HEK293 (cell line): ENCODE measurements at regions not wholly inside any gene's neighbourhood (a gene's known extent, or its start where the extent isn't known, plus 50 kb on each side); places are given as distances from the start of the nearest gene placed in this dataset.

Experiments used
- CTCF ChIA-PET: fragments of 350-600 bp; formaldehyde crosslinking; extraction: SDS; loops from one replicate; lab custom pipeline; 2021; ENCODE audit warnings: antibody characterized with exemption; lab: Yijun Ruan, JAX
- POLR2A ChIA-PET: fragments of 300-600 bp; formaldehyde crosslinking; extraction: SDS; loops from one replicate; lab custom pipeline; 2020; ENCODE audit warnings: antibody characterized with exemption, inconsistent platforms; lab: Yijun Ruan, JAX
- H3K27ac ChIP-seq: fragments of 200-500 bp; sonication (Bioruptor generic); 2 replicates; pipeline ENCODE4 v1.5.1; 2014; ENCODE audit warnings: low read depth, low read length, control low read depth, inconsistent platforms; ENCODE audit errors: extremely low read depth
- H3K36me3 ChIP-seq, 2 experiments: fragments of 200-500 bp in 1 of 2; sonication (Bioruptor generic) in 1 of 2; 1 replicate in 1 of 2; 2 replicates in 1 of 2; pipeline ENCODE4 v1.5.1; 2014 to 2017; ENCODE audit warnings: inconsistent platforms in 2 of 2, low read length in 2 of 2; ENCODE audit not compliant: control insufficient read depth in 2 of 2, insufficient read depth in 1 of 2
- H3K4me1 ChIP-seq: fragments of 200-500 bp; sonication (Bioruptor generic); 2 replicates; pipeline ENCODE4 v1.5.1; 2014; ENCODE audit warnings: mild to moderate bottlenecking, low read length, inconsistent platforms; ENCODE audit not compliant: control insufficient read depth, insufficient read depth
- H3K4me3 ChIP-seq: 2 replicates; pipeline ENCODE4 v1.5.1; 2011; ENCODE audit warnings: low read depth, mild to moderate bottlenecking, control low read depth, low read length, moderate library complexity
- H3K9me3 ChIP-seq: fragments of 200-500 bp; sonication (Bioruptor generic); 2 replicates; pipeline ENCODE4 v1.5.1; 2014; ENCODE audit warnings: low read depth, low read length, inconsistent platforms; ENCODE audit not compliant: control insufficient read depth, insufficient read depth
- HOXD13 ChIP-seq: sonication (generic); formaldehyde crosslinking; IDR thresholded peaks from 2 replicates; pipeline ENCODE4 v1.8.0; 2022; ENCODE audit warnings: missing genetic modification reagents, borderline replicate concordance
- TSHZ1 ChIP-seq: fragments of 450-650 bp; formaldehyde crosslinking; IDR thresholded peaks from 2 replicates; pipeline ENCODE4 v1.5.1; 2016; ENCODE audit warnings: missing biosample characterization, missing genetic modification characterization, borderline replicate concordance
- ZFHX2 ChIP-seq: fragments of 450-650 bp; formaldehyde crosslinking; conservative IDR thresholded peaks from 2 replicates; pipeline ENCODE4 v1.5.1; 2016; ENCODE audit warnings: missing biosample characterization, missing genetic modification characterization
- ZNF146 ChIP-seq: fragments of 450-650 bp; formaldehyde crosslinking; IDR thresholded peaks from 2 replicates; pipeline ENCODE4 v1.5.1; 2016; ENCODE audit warnings: missing biosample characterization, missing genetic modification characterization
- ZNF19 ChIP-seq: fragments of 450-650 bp; formaldehyde crosslinking; IDR thresholded peaks from 2 replicates; pipeline ENCODE4; 2016; ENCODE audit warnings: missing biosample characterization, missing genetic modification characterization, low read depth
- ZNF248 ChIP-seq: fragments of 450-650 bp; formaldehyde crosslinking; IDR thresholded peaks from 2 replicates; pipeline ENCODE4 v1.5.1; 2017; ENCODE audit warnings: missing biosample characterization, missing genetic modification characterization
- ZNF26 ChIP-seq: fragments of 450-650 bp; formaldehyde crosslinking; IDR thresholded peaks from 2 replicates; pipeline ENCODE4 v1.5.1; 2016; ENCODE audit warnings: missing biosample characterization, missing genetic modification characterization
- ZNF280D ChIP-seq: fragments of 450-650 bp; formaldehyde crosslinking; IDR thresholded peaks from 2 replicates; pipeline ENCODE4 v1.5.1; 2016; ENCODE audit warnings: missing biosample characterization, missing genetic modification characterization
- ZNF354C ChIP-seq: fragments of 450-650 bp; formaldehyde crosslinking; IDR thresholded peaks from 2 replicates; pipeline ENCODE4 v1.5.1; 2016; ENCODE audit warnings: missing biosample characterization, missing genetic modification characterization, low read depth, borderline replicate concordance
- ZNF518A ChIP-seq: fragments of 450-650 bp; formaldehyde crosslinking; conservative IDR thresholded peaks from 2 replicates; pipeline ENCODE4 v1.5.1; 2016; ENCODE audit warnings: low read depth, missing biosample characterization, missing genetic modification characterization
- ZNF530 ChIP-seq: fragments of 450-650 bp; formaldehyde crosslinking; IDR thresholded peaks from 2 replicates; pipeline ENCODE4 v1.5.1; 2016; ENCODE audit warnings: low read depth, missing biosample characterization, missing genetic modification characterization
- ZNF548 ChIP-seq: fragments of 450-650 bp; formaldehyde crosslinking; IDR thresholded peaks from 2 replicates; pipeline ENCODE4 v1.5.1; 2016; ENCODE audit warnings: missing biosample characterization, missing genetic modification characterization
- ZNF585B ChIP-seq: fragments of 450-650 bp; formaldehyde crosslinking; IDR thresholded peaks from 2 replicates; pipeline ENCODE4 v1.5.1; 2016; ENCODE audit warnings: missing biosample characterization, missing genetic modification characterization
- ZNF623 ChIP-seq: fragments of 450-650 bp; formaldehyde crosslinking; IDR thresholded peaks from 2 replicates; pipeline ENCODE4 v1.5.1; 2016; ENCODE audit warnings: missing biosample characterization, missing genetic modification characterization
- ZNF837 ChIP-seq: fragments of 450-650 bp; formaldehyde crosslinking; IDR thresholded peaks from 2 replicates; pipeline ENCODE4 v1.5.1; 2016; ENCODE audit warnings: missing biosample characterization, missing genetic modification characterization
- ZNF843 ChIP-seq: fragments of 450-650 bp; formaldehyde crosslinking; IDR thresholded peaks from 2 replicates; pipeline ENCODE4 v1.5.1; 2016; ENCODE audit warnings: missing biosample characterization, missing genetic modification characterization
- ZSCAN18 ChIP-seq: fragments of 450-650 bp; formaldehyde crosslinking; IDR thresholded peaks from 2 replicates; pipeline ENCODE4 v1.5.1; 2016; ENCODE audit warnings: missing biosample characterization, missing genetic modification characterization

GRCh38 chr5:2509527-2509926, 241.9 kb downstream of the IRX2 start:
- TF ChIP-seq ZNF837 = no peak
- TF ChIP-seq HOXD13 (CRISPR knock-in tag) = no peak
- no peak for TF ChIP-seq ZNF530 (tag by site-specific recombination)
- no peak for TF ChIP-seq ZNF843 (tag by site-specific recombination)
- TF ChIP-seq ZNF585B (tag by site-specific recombination) = no peak
- no peak for TF ChIP-seq ZNF26
- TF ChIP-seq ZNF548 (tag by site-specific recombination) = no peak
- TF ChIP-seq ZNF146 (tag by site-specific recombination) = no peak
- no peak for TF ChIP-seq ZFHX2 (tag by site-specific recombination)
- no peak for TF ChIP-seq ZNF248
- TF ChIP-seq ZNF354C (tag by site-specific recombination) = no peak
- TF ChIP-seq ZNF518A (tag by site-specific recombination) = no peak
- TF ChIP-seq ZNF623 = no peak
- no peak for TF ChIP-seq ZNF19
- Histone ChIP-seq H3K27ac (no peak overlapping the region), H3K4me1 (no peaks in the 10 kb centered on the region), H3K4me3 (no peak overlapping the region), H3K9me3 (no peaks in the 10 kb centered on the region), H3K36me3 (no peaks in the 10 kb centered on the region)
- ChIA-PET POLR2A (no interaction called here), CTCF (no interaction called here)

GRCh38 chr5:2508514-2508913, 243.0 kb downstream of the IRX2 start:
- Histone ChIP-seq H3K4me1 (no peaks in the 10 kb centered on the region), H3K27ac (no peak overlapping the region), H3K9me3 (no peaks in the 10 kb centered on the region), H3K36me3 (no peaks in the 10 kb centered on the region), H3K4me3 (no peak overlapping the region)
- POLR2A ChIA-PET = no interaction called here
- CTCF ChIA-PET = no interaction called here
- TF ChIP-seq ZNF280D (tag by site-specific recombination) (no peak), TSHZ1 (tag by site-specific recombination) (no peak), ZSCAN18 (tag by site-specific recombination) (no peak)
